GM12878 (cell line): ENCODE measurements at regions not wholly inside any gene's neighbourhood (a gene's known extent, or its start where the extent isn't known, plus 50 kb on each side); places are given as distances from the start of the nearest gene placed in this dataset.

ENCODE experiments used
- ATAC-seq: fragments of 200-7000 bp; cut with Tn5 transposase; 3 replicates; pipeline ENCODE4 v1.9.1; 2020; ENCODE audit warnings: mild to moderate bottlenecking, moderate library complexity
- BruUV-seq: library from RNA; stranded (reverse); fragments of 400-500 nt; replicated peaks from 2 replicates; lab custom pipeline; 2021; lab: Mats Ljungman, UMichigan
- CTCF ChIA-PET: fragments of 300-600 bp; sonication (Branson Sonifier 250); formaldehyde crosslinking; extraction: SDS; loops from one replicate; lab custom pipeline; 2021; ENCODE audit warnings: inconsistent platforms; lab: Yijun Ruan, JAX
- POLR2A ChIA-PET: fragments of 350-600 bp; formaldehyde crosslinking; extraction: SDS; loops from one replicate; lab custom pipeline; 2021; ENCODE audit warnings: inconsistent platforms; lab: Charles Lee
- RAD21 ChIA-PET: fragments of 300-600 bp; sonication (Branson Sonifier 250); formaldehyde crosslinking; loops from one replicate; lab custom pipeline; 2023; ENCODE audit warnings: antibody characterized with exemption; ENCODE audit not compliant: unreplicated experiment; lab: Charles Lee
- SMC1A ChIA-PET: fragments of 300-600 bp; sonication (Branson Sonifier 250); formaldehyde crosslinking; loops from one replicate; lab custom pipeline; 2023; ENCODE audit not compliant: unreplicated experiment, uncharacterized antibody; lab: Charles Lee
- DNase-seq: peaks from one replicate; pipeline ENCODE4 v3.0.0-alpha.2; 2011; ENCODE audit warnings: low read depth, low spot score
- FAIRE-seq: peaks from 3 replicates; lab custom pipeline; 2011; peaks lifted over from hg19 to GRCh38; lab: Jason Lieb, UNC
- H2AFZ ChIP-seq: 2 replicates; pipeline ENCODE4 v1.6.0; 2011; ENCODE audit warnings: low read depth, low read length, control low read depth; ENCODE audit not compliant: control insufficient read depth
- H3K27ac ChIP-seq: 2 replicates; pipeline ENCODE4 v1.5.1; 2011; ENCODE audit warnings: control low read depth; ENCODE audit not compliant: control insufficient read depth, insufficient read depth
- H3K27me3 ChIP-seq, 2 experiments: replicated peaks in 1 of 2; 2 replicates each; pipeline versions ENCODE4 v1.6.0 to v1.6.1; 2011; ENCODE audit warnings: low read length in 1 of 2; ENCODE audit not compliant: control insufficient read depth in 2 of 2, insufficient read depth in 2 of 2
- H3K36me3 ChIP-seq, 2 experiments: 2 replicates each; pipeline ENCODE4 v1.5.1; 2011; ENCODE audit warnings: low read length in 1 of 2; ENCODE audit not compliant: control insufficient read depth in 2 of 2, insufficient read depth in 2 of 2
- H3K4me1 ChIP-seq: 2 replicates; pipeline ENCODE4 v1.6.1; 2011; ENCODE audit warnings: mild to moderate bottlenecking, low read length, moderate library complexity, mixed read lengths; ENCODE audit not compliant: control insufficient read depth, insufficient read depth
- H3K4me2 ChIP-seq: 2 replicates; pipeline ENCODE4 v1.6.0; 2011; ENCODE audit warnings: control low read depth; ENCODE audit not compliant: control insufficient read depth, insufficient read depth
- H3K4me3 ChIP-seq: fragments of 200-600 bp; sonication (generic); 2 replicates; pipeline ENCODE4 v1.5.1; 2016
- H3K79me2 ChIP-seq: 2 replicates; pipeline ENCODE4 v1.6.0; 2011; ENCODE audit warnings: low read length; ENCODE audit not compliant: control insufficient read depth, insufficient read depth
- H3K9ac ChIP-seq: 2 replicates; pipeline ENCODE4 v1.8.0; 2011; ENCODE audit warnings: low read length, control low read depth, mixed read lengths; ENCODE audit not compliant: control insufficient read depth, insufficient read depth
- H3K9me3 ChIP-seq: replicated peaks from 3 replicates; pipeline ENCODE4 v1.5.1; 2011; ENCODE audit warnings: mild to moderate bottlenecking, low read length; ENCODE audit not compliant: control insufficient read depth, insufficient read depth
- H4K20me1 ChIP-seq: 2 replicates; pipeline ENCODE4 v1.6.0; 2011; ENCODE audit not compliant: control insufficient read depth, insufficient read depth
- CBX3 ChIP-seq: fragments of 200-600 bp; sonication (generic); IDR thresholded peaks from 2 replicates; pipeline ENCODE4 v1.6.1; 2016; ENCODE audit warnings: low read depth, borderline replicate concordance
- FOXK2 ChIP-seq: fragments of 450-650 bp; IDR thresholded peaks from 2 replicates; pipeline ENCODE4 v1.6.1; 2017; ENCODE audit warnings: mild to moderate bottlenecking, moderate library complexity
- IRF4 ChIP-seq: IDR thresholded peaks from 2 replicates; pipeline ENCODE4 v1.6.1; 2011; ENCODE audit warnings: low read depth, low read length
- KAT2A ChIP-seq: conservative IDR thresholded peaks from 2 replicates; pipeline ENCODE4 v1.6.1; 2011; ENCODE audit warnings: low read depth, low read length; ENCODE audit not compliant: control insufficient read depth
- MTA2 ChIP-seq: fragments of 450-650 bp; IDR thresholded peaks from 2 replicates; pipeline ENCODE4 v1.6.1; 2016; ENCODE audit warnings: low read depth, mild to moderate bottlenecking, moderate library complexity
- NFYA ChIP-seq: IDR thresholded peaks from 2 replicates; pipeline ENCODE4 v1.6.1; 2011; ENCODE audit warnings: low read depth, mild to moderate bottlenecking, low read length, improper control_type of control experiment, borderline replicate concordance
- SUPT20H ChIP-seq: IDR thresholded peaks from 2 replicates; pipeline ENCODE4 v1.6.1; 2011; ENCODE audit warnings: low read depth, mild to moderate bottlenecking, low read length, moderate library complexity, borderline replicate concordance; ENCODE audit not compliant: control insufficient read depth
- ZBTB4 ChIP-seq: fragments of 450-650 bp; formaldehyde crosslinking; IDR thresholded peaks from 2 replicates; pipeline ENCODE4 v1.4.0; 2022; ENCODE audit warnings: mild to moderate bottlenecking, moderate library complexity
- WGBS: methylation state at CpG from one replicate; pipeline ENCODE4 v1.1.6; 2016; ENCODE audit warnings: low lambda C conversion rate; ENCODE audit not compliant: insufficient replicate concordance, insufficient coverage; ENCODE audit errors: missing lambda C conversion rate; 5-methylcytosine and 5-hydroxymethylcytosine counted together
- in situ Hi-C: fragments of 300-500 bp; cut with MboI; formaldehyde crosslinking; loops from 9 replicates; pipeline ENCODE4 v1.14.3; 2018; ENCODE audit warnings: mixed read lengths
- intact Hi-C: fragments of 100-400 bp; cut with micrococcal nuclease; formaldehyde crosslinking; loops from one replicate; pipeline ENCODE4 v1.14.2; 2022; ENCODE audit not compliant: unreplicated experiment

GRCh38 chr12:18151036-18151435 is 61.0 kb upstream of the RERGL start:
- no peaks in the 10 kb centered on the region for H3K36me3 ChIP-seq
- H3K79me2 ChIP-seq = no peaks in the 10 kb centered on the region
- H3K9ac ChIP-seq = no peak overlapping the region
- no peaks in the 10 kb centered on the region for H3K27me3 ChIP-seq
- 0% methylated on average over 1 of the region's 1 CpG for WGBS
- no peak overlapping the region for H3K27ac ChIP-seq
- H2AFZ ChIP-seq = no peak overlapping the region
- no TSS peak for BruUV-seq
- H3K4me3 ChIP-seq = no peak overlapping the region
- CTCF ChIA-PET = no interaction called here
- SMC1A ChIA-PET = no interaction called here
- H3K4me1 ChIP-seq = no peaks in the 10 kb centered on the region
- no peaks in the 10 kb centered on the region for H3K9me3 ChIP-seq
- H3K4me2 ChIP-seq = no peak overlapping the region
- POLR2A ChIA-PET = no interaction called here
- TF ChIP-seq MTA2 = no peak
- TF ChIP-seq FOXK2 = no peak
- TF ChIP-seq IRF4 = no peak
- no peak for TF ChIP-seq ZBTB4
- no peak for TF ChIP-seq SUPT20H
- TF ChIP-seq CBX3 = no peak
- TF ChIP-seq KAT2A = no peak
- no peak for TF ChIP-seq NFYA
- H4K20me1 ChIP-seq = no peaks in the 10 kb centered on the region
- in situ Hi-C loops (no loop called here), intact Hi-C loops (no loop called here)
- DNase-seq (no peak), ATAC-seq (no peak), FAIRE-seq (no peak)
- RAD21 ChIA-PET = interaction anchor here (1.4 kb wide), 1 partner anchor 74 kb away, joined by 3 read pairs; no protein-coding TSS in a partner anchor
